GM12878 (cell line): ENCODE measurements at regions not wholly inside any gene's neighbourhood (a gene's known extent, or its start where the extent isn't known, plus 50 kb on each side); places are given as distances from the start of the nearest gene placed in this dataset.

Experiments
- CTCF ChIP-seq, 3 experiments: IDR thresholded peaks in 2 of 3; conservative IDR thresholded peaks in 1 of 3; 2 replicates each; pipeline ENCODE4 v1.5.1; 2011; ENCODE audit warnings: low read depth in 3 of 3, low read length in 3 of 3, mild to moderate bottlenecking in 3 of 3, control low read depth in 2 of 3, moderate library complexity in 2 of 3, inconsistent platforms in 1 of 3, mixed read lengths in 1 of 3; ENCODE audit not compliant: control insufficient read depth in 2 of 3, insufficient read depth in 1 of 3; ENCODE audit errors: extremely low read depth in 1 of 3
- EP300 ChIP-seq, 2 experiments: fragments of 150-350 bp in 1 of 2; IDR thresholded peaks; 2 replicates each; pipeline ENCODE4 v1.6.1; 2011 to 2012; ENCODE audit warnings: low read depth in 2 of 2, low read length in 2 of 2, borderline replicate concordance in 1 of 2, improper control_type of control experiment in 1 of 2, inconsistent platforms in 1 of 2; ENCODE audit not compliant: control insufficient read depth in 1 of 2
- IRF3 ChIP-seq: fragments of 450-650 bp; IDR thresholded peaks from 2 replicates; pipeline ENCODE4 v1.6.1; 2014; ENCODE audit warnings: mild to moderate bottlenecking
- NR2C2 ChIP-seq: IDR thresholded peaks from 2 replicates; pipeline ENCODE4 v1.6.1; 2011; ENCODE audit warnings: borderline replicate concordance, low read depth; ENCODE audit not compliant: control insufficient read depth, insufficient read length
- PKNOX1 ChIP-seq: fragments of 450-650 bp; IDR thresholded peaks from 2 replicates; pipeline ENCODE4 v1.6.1; 2016; ENCODE audit warnings: mild to moderate bottlenecking
- POLR2A ChIP-seq: IDR thresholded peaks from 2 replicates; pipeline ENCODE4 v1.6.1; 2011; ENCODE audit warnings: low read depth, mild to moderate bottlenecking, low read length
- POLR2AphosphoS5 ChIP-seq: IDR thresholded peaks from 2 replicates; pipeline ENCODE4 v1.6.1; 2011; ENCODE audit warnings: mild to moderate bottlenecking, low read length, inconsistent platforms
- RFX5 ChIP-seq: IDR thresholded peaks from 2 replicates; pipeline ENCODE4 v1.6.1; 2011; ENCODE audit warnings: low read depth, low read length, improper control_type of control experiment
- SMAD1 ChIP-seq: fragments of 450-650 bp; IDR thresholded peaks from 2 replicates; pipeline ENCODE4 v1.6.1; 2018; ENCODE audit warnings: mild to moderate bottlenecking, low read depth; ENCODE audit not compliant: partially characterized antibody
- TARDBP ChIP-seq: IDR thresholded peaks from 2 replicates; pipeline ENCODE4 v1.6.1; 2016; ENCODE audit warnings: borderline replicate concordance
- USF2 ChIP-seq: IDR thresholded peaks from 2 replicates; pipeline ENCODE4 v1.6.1; 2011; ENCODE audit warnings: low read depth, low read length, improper control_type of control experiment, borderline replicate concordance
- ZBTB33 ChIP-seq: fragments of 450-650 bp; IDR thresholded peaks from 2 replicates; pipeline ENCODE4 v1.6.1; 2017; ENCODE audit warnings: mild to moderate bottlenecking
- ZNF622 ChIP-seq: fragments of 450-650 bp; IDR thresholded peaks from 2 replicates; pipeline ENCODE4 v1.6.1; 2017; ENCODE audit warnings: mild to moderate bottlenecking, inconsistent platforms

- TF ChIP-seq IRF3 (no peak), EP300 (IDR thresholded peaks at IDR 0.05; ENCODE audit: borderline replicate concordance in 1 of 2, control insufficient read depth in 1 of 2, low read depth in 2 of 2, low read length in 2 of 2) (no peak), NR2C2 (no peak), CTCF (IDR thresholded peaks at IDR 0.05 in 2 of 3, conservative IDR thresholded peaks at IDR 0.05 in 1 of 3; ENCODE audit: control insufficient read depth in 2 of 3, extremely low read depth in 1 of 3, insufficient read depth in 1 of 3, low read depth in 3 of 3, low read length in 3 of 3) (no peak), POLR2A (no peak), POLR2AphosphoS5 (no peak), USF2 (no peak), TARDBP (no peak), SMAD1 (no peak), ZNF622 (no peak), ZBTB33 (no peak), RFX5 (no peak), PKNOX1 (no peak)
Observed at GRCh38 chr9:73056245-73056644, 95.4 kb upstream of the ANXA1 start.
